NCI-H1417 treated with DMSO at 0.1 percent for 48 hours (cell line): ENCODE measurements at regions not wholly inside any gene's neighbourhood (a gene's known extent, or its start where the extent isn't known, plus 50 kb on each side); places are given as distances from the start of the nearest gene placed in this dataset.

Source experiments
- DNase-seq: peaks from one replicate; lab custom pipeline; 2025; lab: John Stamatoyannopoulos, UW

DNA sequence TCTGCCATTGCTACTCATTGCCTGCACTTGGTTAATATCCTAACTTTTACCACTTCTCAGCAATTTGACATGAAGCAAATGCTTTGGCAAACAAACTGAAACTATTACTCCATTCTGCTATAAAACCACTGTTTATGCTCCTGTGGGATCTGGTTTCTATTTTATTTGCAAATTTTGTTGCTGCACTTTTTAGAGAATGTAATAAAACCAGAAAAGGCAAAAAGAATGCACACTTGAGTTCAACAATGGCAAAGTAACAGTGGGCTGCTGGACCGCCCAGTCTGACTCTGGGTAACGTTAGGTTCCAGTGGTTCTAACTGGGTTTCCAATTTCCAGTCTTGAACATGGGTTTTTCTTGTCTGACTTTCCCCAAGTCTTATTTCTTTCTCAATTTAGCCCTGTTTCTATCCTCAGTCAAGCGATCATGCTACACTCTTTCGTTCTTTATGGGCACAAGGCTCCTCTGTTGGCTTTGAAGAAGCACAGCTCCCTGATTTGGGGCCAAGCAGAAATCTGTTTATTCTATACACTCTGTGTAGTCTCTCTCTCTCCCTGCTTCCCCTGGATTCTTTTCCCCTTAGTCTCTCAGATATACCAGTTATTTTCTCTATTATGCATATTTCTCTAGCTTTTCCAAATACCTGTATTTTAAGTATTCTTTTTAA, 129.2 kb upstream of the FAM3C start:
- no peak for DNase-seq

GRCh38 chr7:121521711-121522400, 125.7 kb upstream of the FAM3C start:
- DNase-seq, result no peak

DNA sequence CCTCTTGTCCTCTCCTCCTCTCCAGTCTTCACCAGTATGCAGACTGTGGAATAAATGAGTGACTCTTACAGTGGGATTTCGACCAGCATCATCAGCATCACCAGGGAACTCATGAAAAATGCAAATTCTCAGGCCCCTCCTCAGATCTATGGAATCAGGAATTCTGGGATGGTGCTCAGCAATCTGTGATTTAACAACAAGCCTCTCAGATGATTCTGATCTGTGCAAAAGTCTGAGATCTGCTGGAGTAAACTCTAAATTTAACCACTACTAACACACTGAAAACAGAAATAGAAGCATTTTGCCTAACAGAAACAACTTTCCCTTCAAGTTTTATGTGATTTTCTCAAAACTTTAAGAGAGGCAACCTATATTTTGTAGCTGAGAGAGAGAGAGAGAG, 124.8 kb upstream of the FAM3C start:
- no peak for DNase-seq

DNA sequence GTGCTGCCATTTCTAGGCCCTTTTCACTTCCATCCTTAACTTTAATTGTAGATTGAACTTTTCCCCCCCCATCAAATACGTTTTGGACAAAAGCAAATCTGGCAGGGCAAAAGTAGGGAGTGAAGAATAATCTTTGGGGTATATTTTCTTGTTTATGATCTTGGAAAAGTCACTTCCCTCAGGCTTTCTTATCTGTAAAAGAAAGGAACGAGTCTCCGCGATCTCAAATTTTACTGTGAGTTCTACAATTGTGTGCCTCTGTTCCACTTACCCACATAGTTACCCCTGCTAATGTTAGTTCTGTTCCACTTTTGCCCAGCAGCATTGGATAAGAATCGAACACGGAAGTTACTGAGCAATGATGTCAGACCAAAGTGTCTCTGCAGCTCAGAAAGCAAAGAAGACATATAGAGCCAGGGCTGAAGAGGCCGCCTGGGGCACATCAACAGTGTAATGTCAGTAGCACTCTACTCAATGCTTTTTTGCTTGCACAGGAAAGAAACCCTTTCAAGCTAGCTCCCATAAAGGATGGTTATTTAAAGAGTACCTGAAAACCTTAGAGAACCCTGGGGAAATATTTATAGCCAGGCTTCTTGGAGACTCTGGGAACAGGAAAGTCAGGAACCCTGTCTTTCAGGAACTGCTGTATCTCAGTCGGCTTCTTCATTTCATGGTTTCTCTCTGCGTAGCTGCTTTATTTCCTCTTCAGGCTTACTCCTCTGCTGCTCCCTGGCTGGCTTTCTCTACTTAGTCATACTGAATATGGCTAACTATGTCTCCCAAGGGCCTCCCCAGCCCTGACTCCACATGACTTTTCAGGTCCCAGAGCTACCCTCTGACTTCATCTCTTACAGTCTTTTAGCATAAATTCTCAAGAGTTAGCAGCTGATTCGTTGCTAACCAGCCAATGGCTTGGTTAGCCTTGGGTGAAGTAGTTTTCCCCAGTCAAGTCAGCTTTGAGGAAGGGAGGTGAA, 123.7 kb upstream of the FAM3C start:
- no peak for DNase-seq

DNA sequence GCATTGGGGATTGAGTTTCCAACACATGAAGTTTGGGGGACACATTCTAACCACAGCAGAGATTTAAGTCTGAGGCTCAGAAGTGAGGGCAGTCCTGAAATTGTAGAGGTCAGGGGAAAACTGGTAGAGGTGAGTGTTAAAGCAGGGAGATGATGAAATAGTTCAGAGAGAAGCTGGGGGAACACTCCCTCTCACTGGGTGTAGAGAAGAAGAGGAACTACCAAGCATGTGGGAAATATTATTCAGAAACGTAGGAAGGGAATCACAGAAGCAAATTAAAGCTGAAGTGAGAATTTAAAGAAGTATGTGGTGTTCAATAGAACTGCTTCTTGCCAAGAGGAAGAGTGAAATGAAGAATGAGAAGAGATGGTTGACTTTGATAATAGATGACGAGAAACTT, 121.5 kb upstream of the FAM3C start:
- DNase-seq, result no peak

DNA sequence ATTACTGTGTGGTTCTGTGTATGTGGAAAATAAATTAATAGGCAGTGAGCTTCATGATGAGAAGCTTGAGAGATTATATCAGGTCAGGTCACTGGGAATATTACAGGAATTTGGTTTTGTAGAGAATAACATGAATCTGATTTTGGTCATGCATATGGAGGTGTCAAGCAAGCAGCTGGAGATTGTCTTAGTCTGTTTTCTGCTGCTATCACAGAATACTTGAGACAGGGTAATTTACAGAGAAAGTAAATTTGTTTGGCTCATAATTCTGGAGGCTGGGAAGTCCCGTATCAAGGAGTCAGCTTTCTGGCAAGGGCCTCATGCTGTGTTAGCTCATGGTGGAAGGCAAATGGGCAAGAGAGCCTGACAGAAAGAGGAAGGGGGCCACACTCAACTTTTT, 120.7 kb upstream of the FAM3C start:
- no peak for DNase-seq

GRCh38 chr7:121515630-121516401, 119.7 kb upstream of the FAM3C start:
- no peak for DNase-seq

- no peak for DNase-seq
Observed at GRCh38 chr7:121515229-121515628, 119.1 kb upstream of the FAM3C start.

GRCh38 chr7:121513105-121513504, 117.0 kb upstream of the FAM3C start:
- DNase-seq, result no peak

GRCh38 chr7:121510858-121511482, 114.9 kb upstream of the FAM3C start:
- no peak for DNase-seq

DNA sequence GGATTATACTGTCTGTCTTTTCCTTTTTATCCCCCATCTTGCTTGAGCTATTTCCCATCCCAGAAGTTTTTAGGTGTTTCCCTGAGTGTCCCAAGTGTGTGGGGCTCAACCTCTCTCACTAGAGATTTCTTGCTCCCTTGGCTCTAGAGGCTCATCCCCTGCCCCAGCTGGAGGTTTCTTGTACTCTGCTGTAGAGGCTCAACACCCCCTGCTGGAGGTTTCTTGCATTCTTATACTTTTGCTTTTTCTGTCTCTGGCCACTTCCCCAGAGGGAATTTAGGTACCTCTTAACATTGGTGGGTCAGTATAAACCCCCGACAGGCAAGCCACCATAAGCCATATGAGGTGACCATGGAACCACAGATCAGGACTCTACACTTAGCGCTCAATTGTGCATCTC, 114.2 kb upstream of the FAM3C start:
- DNase-seq, result no peak

- no peak for DNase-seq
Observed at GRCh38 chr7:121505540-121506182, 109.6 kb upstream of the FAM3C start.

DNA sequence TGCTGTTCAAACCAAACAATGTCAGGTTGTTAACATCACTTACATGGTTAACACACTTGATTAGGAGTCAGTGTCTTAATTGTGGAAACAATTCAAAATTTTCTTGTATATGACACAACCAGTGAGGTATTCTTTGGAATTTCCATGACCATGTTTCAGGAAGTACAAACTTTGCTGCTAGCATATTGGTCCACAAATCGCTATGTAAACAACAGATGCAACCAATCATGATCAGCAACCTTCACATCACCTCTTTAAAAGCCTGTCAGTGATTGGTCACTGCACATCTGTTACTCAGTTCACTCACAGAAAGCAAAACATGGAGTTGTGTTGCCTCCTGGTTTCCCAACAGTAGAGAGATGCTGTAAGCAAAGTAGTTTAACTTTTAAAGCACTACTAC, 108.9 kb upstream of the FAM3C start:
- no peak for DNase-seq

DNA sequence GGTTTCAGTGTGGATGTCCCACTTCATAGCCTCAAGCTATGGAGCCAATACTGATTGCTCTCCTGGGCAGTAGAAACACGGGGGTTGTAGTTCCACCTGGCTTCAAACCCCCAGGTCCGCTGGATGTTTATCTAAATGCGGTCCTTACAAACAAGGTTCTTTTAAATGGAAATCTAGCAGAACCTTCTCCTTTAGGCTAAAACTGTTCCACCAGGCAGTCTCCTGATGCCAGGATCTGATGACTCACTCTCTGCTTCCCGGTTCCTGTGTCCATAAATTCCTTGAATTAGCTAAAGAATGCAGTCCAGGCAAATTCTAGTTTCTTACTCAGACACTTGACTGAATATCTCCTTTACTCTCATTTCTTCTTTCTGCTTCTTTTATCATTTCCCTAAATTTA, 108.4 kb upstream of the FAM3C start:
- DNase-seq, result no peak

DNA sequence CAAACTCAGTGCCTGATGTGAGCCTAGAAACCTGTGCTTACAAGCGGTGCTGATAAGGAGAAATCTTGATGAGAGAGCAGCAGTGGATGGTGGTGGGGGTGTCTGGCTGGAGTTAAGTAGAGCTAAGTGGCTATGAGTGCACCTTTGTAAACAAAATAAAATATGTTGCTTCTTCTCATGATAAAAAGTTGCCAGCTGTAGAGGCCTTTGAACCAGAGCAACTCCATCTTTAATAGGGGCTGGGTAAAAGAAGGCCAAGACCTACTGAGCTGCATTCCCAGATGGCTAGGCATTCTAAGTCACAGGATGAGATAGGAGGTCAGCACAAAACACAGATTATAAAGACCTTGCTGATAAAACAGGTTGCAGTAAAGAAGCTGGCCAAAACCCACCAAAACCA, 107.6 kb upstream of the FAM3C start:
- no peak for DNase-seq

DNA sequence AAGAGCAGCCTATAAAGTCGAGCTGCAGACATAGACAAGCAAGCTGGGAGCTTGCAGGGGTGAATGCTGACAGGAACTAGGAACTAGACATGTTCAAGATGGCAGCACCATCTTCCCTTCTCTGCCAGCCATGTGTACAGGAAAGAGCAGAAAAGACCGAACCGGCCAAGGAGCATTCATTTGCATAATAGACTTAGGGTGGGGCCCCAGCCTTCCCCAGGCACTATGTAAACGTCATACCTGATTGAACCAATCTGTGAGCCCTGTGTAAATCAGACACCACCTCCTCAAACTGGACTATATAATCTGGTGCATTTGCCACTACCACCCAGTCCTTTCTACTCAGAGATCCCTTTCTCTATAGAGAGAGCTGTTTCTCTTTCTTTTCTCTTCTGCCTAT, 106.9 kb upstream of the FAM3C start:
- DNase-seq, result no peak

DNA sequence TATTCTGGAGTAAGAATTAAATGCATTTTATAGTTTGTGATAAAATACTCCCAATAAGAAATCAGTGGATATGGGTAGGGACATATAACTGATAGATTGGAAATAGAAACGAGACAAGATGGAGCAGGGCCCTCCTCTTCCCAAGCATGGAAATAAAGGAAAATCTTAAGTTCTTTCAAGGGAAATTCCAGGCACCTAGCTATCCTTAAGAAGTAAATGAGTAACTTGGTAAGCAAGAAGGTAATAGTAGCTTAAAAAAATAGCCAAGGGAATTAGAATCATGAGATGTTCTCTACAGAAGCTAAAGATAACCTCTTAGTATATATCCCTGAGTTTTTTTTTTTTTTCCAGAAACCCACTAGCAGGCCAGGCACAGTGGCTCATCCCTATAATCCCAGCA, 105.5 kb upstream of the FAM3C start:
- DNase-seq, result no peak

DNA sequence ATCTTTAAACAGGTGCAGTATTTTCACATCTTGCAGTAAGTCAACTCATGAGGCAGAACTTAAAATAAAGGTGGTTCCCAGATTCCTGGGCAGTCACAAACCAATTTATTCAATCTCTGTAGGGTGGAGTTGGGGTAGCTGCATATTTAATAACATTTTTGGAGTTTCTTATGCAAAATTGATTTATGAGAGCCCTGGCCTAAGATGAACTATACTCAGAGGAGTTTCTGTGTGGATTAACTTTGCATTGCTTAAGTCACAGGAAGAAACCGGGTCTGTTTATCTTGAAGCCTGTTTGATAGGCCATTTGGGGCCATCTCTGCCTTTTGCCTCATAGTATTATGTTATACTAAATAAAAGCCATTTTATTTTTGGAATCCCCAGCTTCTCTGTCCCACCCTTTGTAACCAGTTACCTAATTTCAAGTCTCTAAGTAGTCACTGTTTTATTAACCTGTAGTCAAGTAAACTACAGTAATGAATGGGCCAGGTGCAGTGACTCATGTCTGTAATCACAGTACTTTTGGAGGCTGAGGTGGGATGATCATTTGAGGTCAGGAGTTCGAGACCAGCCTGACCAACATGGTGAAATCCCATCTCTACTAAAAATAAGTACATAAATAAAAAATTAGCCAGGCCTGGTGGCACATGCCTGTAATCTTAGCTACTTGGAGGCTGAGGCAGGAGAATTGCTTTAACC, 104.4 kb upstream of the FAM3C start:
- no peak for DNase-seq

DNA sequence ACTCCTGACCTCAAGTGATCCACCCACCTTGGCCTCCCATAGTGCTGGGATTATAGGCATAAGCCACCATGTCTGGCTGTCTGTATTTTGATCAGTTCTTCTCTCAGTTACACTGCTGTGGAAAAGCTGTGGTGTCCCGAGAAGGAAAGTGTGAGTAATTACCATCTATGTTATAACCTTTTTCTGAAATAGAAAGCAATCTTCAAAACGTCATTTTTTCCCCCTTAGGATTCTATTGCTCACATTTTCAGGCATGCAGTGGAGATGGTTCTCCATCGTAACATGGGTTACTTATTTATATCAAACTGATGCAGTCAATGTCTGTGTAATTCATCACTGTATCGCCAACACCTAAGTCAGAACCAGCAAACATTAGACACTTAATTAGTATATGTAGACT, 103.5 kb upstream of the FAM3C start:
- DNase-seq, result no peak

DNA sequence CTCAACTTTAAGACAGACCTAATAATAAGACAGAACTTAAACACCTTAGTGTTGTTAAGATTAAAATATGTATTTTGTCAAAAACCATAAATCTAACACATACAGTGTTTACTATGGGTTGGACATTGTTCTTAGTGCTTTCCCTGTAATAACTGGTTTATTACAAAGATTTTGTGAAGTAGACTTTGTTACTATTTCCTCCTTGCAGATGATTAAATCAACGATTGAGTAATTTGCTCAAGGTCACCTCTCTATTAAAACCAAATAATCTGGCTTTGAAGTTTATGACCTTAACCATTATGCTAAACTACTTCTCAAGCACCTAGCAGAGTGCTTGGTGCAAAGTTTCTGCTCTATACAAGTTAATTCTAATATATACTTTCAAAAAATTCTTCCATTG, 102.7 kb upstream of the FAM3C start:
- DNase-seq, result no peak
